NCI-H2196 treated with DMSO at 0.1 percent for 48 hours (cell line): ENCODE measurements at regions not wholly inside any gene's neighbourhood (a gene's known extent, or its start where the extent isn't known, plus 50 kb on each side); places are given as distances from the start of the nearest gene placed in this dataset.
A peak's percentile ranks its signal among the peaks of the same experiment; 100 is the strongest.

Experiments used
- DNase-seq: peaks from one replicate; lab custom pipeline; 2025; ENCODE audit not compliant: unreplicated experiment; lab: John Stamatoyannopoulos, UW

GRCh38 chr7:96415293-96415940, 93.5 kb upstream of the SLC25A13 start:
- no peak for DNase-seq

- no peak for DNase-seq
Measured at GRCh38 chr7:96414931-96415292, 93.0 kb upstream of the SLC25A13 start.

GRCh38 chr7:96410126-96410839, 88.4 kb upstream of the SLC25A13 start:
- DNase-seq: no peak

GRCh38 chr7:96408881-96409280, 87.0 kb upstream of the SLC25A13 start:
- DNase-seq: no peak

- DNase-seq: no peak
Measured at GRCh38 chr7:96407427-96407826, 85.5 kb upstream of the SLC25A13 start.

GRCh38 chr7:96402913-96403312, 81.0 kb upstream of the SLC25A13 start:
- no peak for DNase-seq

GRCh38 chr7:96401200-96401599, 79.3 kb upstream of the SLC25A13 start:
- DNase-seq: no peak

- DNase-seq: no peak
Measured at GRCh38 chr7:96400518-96400917, 78.6 kb upstream of the SLC25A13 start.

GRCh38 chr7:96400001-96400400, 78.1 kb upstream of the SLC25A13 start:
- DNase-seq: no peak

GRCh38 chr7:96397936-96398598, 76.2 kb upstream of the SLC25A13 start:
- DNase-seq: no peak

- DNase-seq: no peak
Measured at GRCh38 chr7:96388620-96389383, 66.9 kb upstream of the SLC25A13 start.

- no peak for DNase-seq
Measured at GRCh38 chr7:96388166-96388565, 66.3 kb upstream of the SLC25A13 start.

- DNase-seq: peak; percentile 13
Measured at GRCh38 chr7:96380111-96380512, 58.2 kb upstream of the SLC25A13 start.

- DNase-seq: no peak
Measured at GRCh38 chr7:96377399-96377798, 55.5 kb upstream of the SLC25A13 start.
